ENCODE measurements at regions not wholly inside any gene's neighbourhood (a gene's known extent, or its start where the extent isn't known, plus 50 kb on each side); places are given as distances from the start of the nearest gene placed in this dataset.

DNA sequence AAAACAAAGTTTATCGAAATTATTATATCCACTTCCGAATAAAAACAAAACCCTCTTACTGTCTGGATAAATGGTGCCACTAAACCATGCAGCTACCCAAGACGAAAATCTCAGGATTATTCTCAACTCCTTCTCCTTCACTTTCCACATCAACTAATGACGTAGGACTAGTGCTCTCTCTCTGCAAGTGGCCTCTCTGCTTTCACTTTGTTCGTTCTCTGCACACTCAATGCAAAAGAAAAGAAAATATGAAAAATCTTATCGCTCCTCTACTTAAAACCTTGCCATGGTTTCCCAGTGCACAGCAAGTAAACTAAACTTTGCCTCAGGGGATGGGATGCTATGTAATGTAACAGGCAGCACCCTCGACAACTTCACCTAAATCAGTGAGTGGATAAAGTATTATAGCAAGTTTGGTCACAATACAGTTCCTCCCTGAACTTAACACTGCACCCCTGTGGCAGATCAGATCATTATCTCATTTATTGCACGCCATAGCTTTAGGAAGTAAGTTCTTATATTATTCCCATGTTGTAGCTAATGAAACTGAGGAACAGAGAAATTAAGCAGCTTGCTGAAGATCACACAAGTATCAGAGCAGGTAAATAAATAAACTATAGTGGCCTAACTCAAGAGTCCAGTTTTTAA is 262.7 kb upstream of the GADL1 start:
- Histone ChIP-seq H4K20me1 (ENCODE audit: control insufficient read depth, insufficient read depth, insufficient read length) (no peaks in the 10 kb centered on the region), H3K9me3 (ENCODE audit: control insufficient read depth, low read depth, low read length) (no peaks in the 10 kb centered on the region), H3K23ac (ENCODE audit: insufficient read length, low read depth, low read length) (no peak overlapping the region), H4K5ac (ENCODE audit: insufficient read length, low read depth, low read length) (no peak overlapping the region), H2BK5ac (ENCODE audit: insufficient read length, low read length) (no peak overlapping the region), H3K56ac (ENCODE audit: insufficient read length, low read depth, low read length) (no peak overlapping the region), H2BK120ac (ENCODE audit: low read depth, low read length, poor library complexity, severe bottlenecking) (no peak overlapping the region), H2BK15ac (ENCODE audit: low read depth, low read length) (no peak overlapping the region), H3K27me3 (ENCODE audit: insufficient read depth, low read length) (no peaks in the 10 kb centered on the region), H3T11ph (ENCODE audit: low read length) (no peak overlapping the region), H4K91ac (ENCODE audit: insufficient read length, low read depth, low read length) (no peak overlapping the region), H4K8ac (replicated peaks; ENCODE audit: insufficient read length, low read depth, low read length) (no peak overlapping the region), H2BK12ac (ENCODE audit: insufficient read length, low read depth, low read length) (no peak overlapping the region), H3K4ac (ENCODE audit: low read depth, low read length) (no peak overlapping the region), H3K27ac (ENCODE audit: insufficient read length, low read depth, low read length) (no peak overlapping the region), H2BK20ac (ENCODE audit: low read depth, low read length, poor library complexity, severe bottlenecking) (no peak overlapping the region), H3K4me2 (ENCODE audit: insufficient read depth, insufficient read length, low read length) (no peak overlapping the region), H3K4me1 (ENCODE audit: insufficient read depth, low read length) (no peaks in the 10 kb centered on the region), H3K79me1 (ENCODE audit: insufficient read depth, low read depth, low read length, poor library complexity, severe bottlenecking) (no peaks in the 10 kb centered on the region), H3K14ac (ENCODE audit: insufficient read depth, low read length) (no peak overlapping the region), H3K23me2 (ENCODE audit: insufficient read length, low read depth, low read length, poor library complexity, severe bottlenecking) (no peaks in the 10 kb centered on the region), H3K18ac (ENCODE audit: insufficient read length, low read depth, low read length) (no peak overlapping the region), H3K9ac (ENCODE audit: extremely low read depth, insufficient read length, low read length) (no peak overlapping the region), H3K79me2 (ENCODE audit: insufficient read depth, low read length) (no peaks in the 10 kb centered on the region), H2AFZ (ENCODE audit: low read length) (no peak overlapping the region), H2AK5ac (ENCODE audit: insufficient read length, low read length) (no peak overlapping the region)
- Mint-ChIP-seq H3K27me3 (ENCODE audit: low read depth) (no peaks in the 10 kb centered on the region), H3K4me3 (no peak overlapping the region), H3K9me3 (no peaks in the 10 kb centered on the region), H3K36me3 (ENCODE audit: insufficient read depth in 1 of 3, low read depth in 3 of 3) (no peaks in the 10 kb centered on the region), H3K4me1 (no peaks in the 10 kb centered on the region), H3K27ac (no peak overlapping the region)
- WGBS (ENCODE audit: extremely low coverage, insufficient read length, low lambda C conversion rate) = 100% methylated on average over 2 of the region's 8 CpGs
- TF ChIP-seq, protein P1, sequence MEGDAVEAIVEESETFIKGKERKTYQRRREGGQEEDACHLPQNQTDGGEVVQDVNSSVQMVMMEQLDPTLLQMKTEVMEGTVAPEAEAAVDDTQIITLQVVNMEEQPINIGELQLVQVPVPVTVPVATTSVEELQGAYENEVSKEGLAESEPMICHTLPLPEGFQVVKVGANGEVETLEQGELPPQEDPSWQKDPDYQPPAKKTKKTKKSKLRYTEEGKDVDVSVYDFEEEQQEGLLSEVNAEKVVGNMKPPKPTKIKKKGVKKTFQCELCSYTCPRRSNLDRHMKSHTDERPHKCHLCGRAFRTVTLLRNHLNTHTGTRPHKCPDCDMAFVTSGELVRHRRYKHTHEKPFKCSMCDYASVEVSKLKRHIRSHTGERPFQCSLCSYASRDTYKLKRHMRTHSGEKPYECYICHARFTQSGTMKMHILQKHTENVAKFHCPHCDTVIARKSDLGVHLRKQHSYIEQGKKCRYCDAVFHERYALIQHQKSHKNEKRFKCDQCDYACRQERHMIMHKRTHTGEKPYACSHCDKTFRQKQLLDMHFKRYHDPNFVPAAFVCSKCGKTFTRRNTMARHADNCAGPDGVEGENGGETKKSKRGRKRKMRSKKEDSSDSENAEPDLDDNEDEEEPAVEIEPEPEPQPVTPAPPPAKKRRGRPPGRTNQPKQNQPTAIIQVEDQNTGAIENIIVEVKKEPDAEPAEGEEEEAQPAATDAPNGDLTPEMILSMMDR (conservative IDR thresholded peaks at IDR 0.05) = no peak
- no peak for DNase-seq
